ENCODE measurements at regions not wholly inside any gene's neighbourhood (a gene's known extent, or its start where the extent isn't known, plus 50 kb on each side); places are given as distances from the start of the nearest gene placed in this dataset.

GRCh38 chr9:96141128-96141474 lies 160.9 kb downstream of the HSD17B3 start:
- TF ChIP-seq CTCF (IDR thresholded peaks at IDR 0.05; ENCODE audit: low read length), result no peak
- TF ChIP-seq EZH2 (IDR thresholded peaks at IDR 0.05; ENCODE audit: borderline replicate concordance, low read length), result no peak
